ENCODE measurements at regions not wholly inside any gene's neighbourhood (a gene's known extent, or its start where the extent isn't known, plus 50 kb on each side); places are given as distances from the start of the nearest gene placed in this dataset.

DNA sequence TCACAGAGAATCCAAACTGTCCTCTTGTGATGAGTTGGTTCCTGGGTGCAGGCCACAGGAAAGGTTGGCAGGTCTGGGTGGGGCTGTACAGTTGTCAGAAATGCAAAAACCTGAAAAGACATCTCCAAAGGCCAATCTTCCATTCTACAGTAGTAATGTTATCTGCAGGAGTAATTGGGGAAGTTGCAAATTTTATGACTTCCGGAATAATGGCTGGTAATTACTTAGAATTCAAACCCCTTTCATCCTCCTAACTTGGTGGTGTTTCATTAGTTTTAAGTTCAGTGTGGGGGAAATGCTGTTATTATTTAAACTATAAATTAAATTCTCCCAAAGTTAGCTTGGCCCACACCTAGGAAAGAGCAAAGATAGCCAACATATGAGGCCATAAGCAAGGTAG is 64.7 kb upstream of the FAT3 start:
- ATAC-seq (ENCODE audit: low read depth) (no peak), DNase-seq (no peak)
- H3K18ac ChIP-seq (ENCODE audit: low read depth, low read length): no peak overlapping the region
- no peaks in the 10 kb centered on the region for H4K20me1 ChIP-seq (ENCODE audit: insufficient read depth, low read length)
- H3K23ac ChIP-seq (ENCODE audit: low read depth, low read length): no peak overlapping the region
- H3K27ac ChIP-seq (ENCODE audit: insufficient read depth, low read length): no peak overlapping the region
- H4K8ac ChIP-seq (ENCODE audit: low read depth in 2 of 2, low read length in 2 of 2): no peak overlapping the region
- H3K4ac ChIP-seq (ENCODE audit: low read depth, low read length): no peak overlapping the region
- H3K36me3 ChIP-seq (ENCODE audit: control insufficient read depth, insufficient read depth, low read length): no peaks in the 10 kb centered on the region
- in situ Hi-C loops (cut with MboI; ENCODE audit: low sequenced_read_pairs) (no loop called here), intact Hi-C loops (cut with micrococcal nuclease) (loop anchor here (10.0 kb wide), 1 partner anchor 725 kb away; no protein-coding TSS in a partner anchor), dilution Hi-C loops (cut with HindIII; ENCODE audit: low sequenced_read_pairs, unreplicated experiment) (no loop called here)
- no peak overlapping the region for H3K4me2 ChIP-seq (ENCODE audit: low read depth, low read length)
- H2BK15ac ChIP-seq (ENCODE audit: low read depth, low read length): no peak overlapping the region
- H2AFZ ChIP-seq (replicated peaks; ENCODE audit: low read length, poor library complexity): no peak overlapping the region
- H2BK20ac ChIP-seq (ENCODE audit: low read depth, low read length): no peak overlapping the region
- H3K56ac ChIP-seq (ENCODE audit: extremely low read depth, insufficient read depth, low read length): no peak overlapping the region
- H3K4me1 ChIP-seq (ENCODE audit: control insufficient read depth, insufficient read depth, low read length): no peaks in the 10 kb centered on the region
- POLR2A ChIA-PET (ENCODE audit: unreplicated experiment): no interaction called here
- H2AK9ac ChIP-seq (replicated peaks; ENCODE audit: low read depth, low read length, poor library complexity): no peak overlapping the region
- no CpG with 5 or more reads among the region's 1 CpG for WGBS, 2 experiments (ENCODE audit: extremely low coverage in 2 of 2, insufficient read length in 1 of 2)
- H3K79me1 ChIP-seq (ENCODE audit: low read depth in 1 of 2, low read length in 2 of 2): no peaks in the 10 kb centered on the region
- no peak overlapping the region for H3K4me3 ChIP-seq (ENCODE audit: insufficient read depth, low read depth, low read length)
- H3K9ac ChIP-seq (ENCODE audit: low read depth, low read length): no peak overlapping the region
- BruUV-seq (replicated peaks): no TSS peak
- H4K91ac ChIP-seq (ENCODE audit: insufficient read depth, low read depth, low read length): no peak overlapping the region
- H3K27me3 ChIP-seq (ENCODE audit: control insufficient read depth, insufficient read depth, low read length): no peaks in the 10 kb centered on the region
- no peak overlapping the region for H3K14ac ChIP-seq (replicated peaks; ENCODE audit: low read depth, low read length)
- no peaks in the 10 kb centered on the region for H3K9me1 ChIP-seq (ENCODE audit: insufficient read depth, low read length)
- no peak overlapping the region for H2BK120ac ChIP-seq (ENCODE audit: low read depth, low read length)
- no peak overlapping the region for H4K5ac ChIP-seq (ENCODE audit: low read depth, low read length)
- CTCF ChIA-PET: no interaction called here
- H3K9me3 ChIP-seq (ENCODE audit: control insufficient read depth, insufficient read depth, low read length): no peaks in the 10 kb centered on the region
- H2AK5ac ChIP-seq (ENCODE audit: low read depth, low read length): no peak overlapping the region
- TF ChIP-seq MAFK (IDR thresholded peaks at IDR 0.05; ENCODE audit: low read depth, low read length) (no peak), FOS (IDR thresholded peaks at IDR 0.05; ENCODE audit: low read depth, low read length) (no peak), CEBPB (IDR thresholded peaks at IDR 0.05; ENCODE audit: low read depth, low read length) (no peak), SMC3 (IDR thresholded peaks at IDR 0.05; ENCODE audit: low read depth, low read length) (no peak), BHLHE40 (IDR thresholded peaks at IDR 0.05; ENCODE audit: low read depth, low read length) (no peak), RAD21 (IDR thresholded peaks at IDR 0.05; ENCODE audit: low read length) (no peak), CHD1 (IDR thresholded peaks at IDR 0.05; ENCODE audit: low read depth, low read length) (no peak), POLR2A (IDR thresholded peaks at IDR 0.05; ENCODE audit: low read depth, low read length) (no peak), RCOR1 (IDR thresholded peaks at IDR 0.05; ENCODE audit: insufficient replicate concordance, low read length) (no peak), RFX5 (IDR thresholded peaks at IDR 0.05; ENCODE audit: low read depth, low read length) (no peak)
- TF ChIP-seq, protein P1, sequence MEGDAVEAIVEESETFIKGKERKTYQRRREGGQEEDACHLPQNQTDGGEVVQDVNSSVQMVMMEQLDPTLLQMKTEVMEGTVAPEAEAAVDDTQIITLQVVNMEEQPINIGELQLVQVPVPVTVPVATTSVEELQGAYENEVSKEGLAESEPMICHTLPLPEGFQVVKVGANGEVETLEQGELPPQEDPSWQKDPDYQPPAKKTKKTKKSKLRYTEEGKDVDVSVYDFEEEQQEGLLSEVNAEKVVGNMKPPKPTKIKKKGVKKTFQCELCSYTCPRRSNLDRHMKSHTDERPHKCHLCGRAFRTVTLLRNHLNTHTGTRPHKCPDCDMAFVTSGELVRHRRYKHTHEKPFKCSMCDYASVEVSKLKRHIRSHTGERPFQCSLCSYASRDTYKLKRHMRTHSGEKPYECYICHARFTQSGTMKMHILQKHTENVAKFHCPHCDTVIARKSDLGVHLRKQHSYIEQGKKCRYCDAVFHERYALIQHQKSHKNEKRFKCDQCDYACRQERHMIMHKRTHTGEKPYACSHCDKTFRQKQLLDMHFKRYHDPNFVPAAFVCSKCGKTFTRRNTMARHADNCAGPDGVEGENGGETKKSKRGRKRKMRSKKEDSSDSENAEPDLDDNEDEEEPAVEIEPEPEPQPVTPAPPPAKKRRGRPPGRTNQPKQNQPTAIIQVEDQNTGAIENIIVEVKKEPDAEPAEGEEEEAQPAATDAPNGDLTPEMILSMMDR (conservative IDR thresholded peaks at IDR 0.05; ENCODE audit: low read depth, low read length): no peak
- TF ChIP-seq, protein P2, sequence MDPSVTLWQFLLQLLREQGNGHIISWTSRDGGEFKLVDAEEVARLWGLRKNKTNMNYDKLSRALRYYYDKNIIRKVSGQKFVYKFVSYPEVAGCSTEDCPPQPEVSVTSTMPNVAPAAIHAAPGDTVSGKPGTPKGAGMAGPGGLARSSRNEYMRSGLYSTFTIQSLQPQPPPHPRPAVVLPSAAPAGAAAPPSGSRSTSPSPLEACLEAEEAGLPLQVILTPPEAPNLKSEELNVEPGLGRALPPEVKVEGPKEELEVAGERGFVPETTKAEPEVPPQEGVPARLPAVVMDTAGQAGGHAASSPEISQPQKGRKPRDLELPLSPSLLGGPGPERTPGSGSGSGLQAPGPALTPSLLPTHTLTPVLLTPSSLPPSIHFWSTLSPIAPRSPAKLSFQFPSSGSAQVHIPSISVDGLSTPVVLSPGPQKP (IDR thresholded peaks at IDR 0.05; ENCODE audit: borderline replicate concordance, low read depth, low read length): no peak
- no peak overlapping the region for H2BK5ac ChIP-seq (ENCODE audit: low read depth, low read length, poor library complexity, severe bottlenecking)

Data from IMR-90 (cell line).